ENCODE measurements at regions not wholly inside any gene's neighbourhood (a gene's known extent, or its start where the extent isn't known, plus 50 kb on each side); places are given as distances from the start of the nearest gene placed in this dataset.

DNA sequence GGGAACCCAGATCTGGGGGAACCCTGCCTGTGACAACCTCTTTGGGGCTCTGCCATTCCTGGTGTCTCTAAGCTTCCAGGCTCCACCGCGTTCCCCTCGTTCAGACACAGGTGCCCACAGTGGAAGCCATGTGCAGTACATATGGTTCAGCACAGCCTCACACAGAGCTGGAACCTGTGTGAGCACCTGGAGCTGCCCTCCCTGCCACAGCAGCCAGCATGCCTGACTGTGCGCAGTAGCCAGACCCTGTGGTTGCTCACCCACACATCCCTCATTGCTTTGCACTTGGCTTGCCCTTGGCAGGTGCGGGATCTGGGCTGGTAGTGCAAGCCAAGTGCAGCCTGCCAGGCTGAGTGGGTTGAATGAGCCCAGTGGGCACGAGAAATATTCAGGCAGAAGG is 814.2 kb downstream of the PDHA2 start:
- TF ChIP-seq POLR2AphosphoS5 (IDR thresholded peaks at IDR 0.05; ENCODE audit: low read depth, low read length) (no peak), EZH2 (IDR thresholded peaks at IDR 0.05) (no peak)
